ENCODE measurements at regions not wholly inside any gene's neighbourhood (a gene's known extent, or its start where the extent isn't known, plus 50 kb on each side); places are given as distances from the start of the nearest gene placed in this dataset.

GRCh38 chr2:13942111-13942510, 690.4 kb upstream of the LRATD1 start:
- no peak for DNase-seq (ENCODE audit: low read depth in 1 of 2, low spot score in 1 of 2)
- Histone ChIP-seq H3K27me3 (ENCODE audit: insufficient read depth, poor library complexity, severe bottlenecking) (no peaks in the 10 kb centered on the region), H3K27ac (replicated peaks) (no peak overlapping the region), H3K4me3 (replicated peaks; ENCODE audit: insufficient read depth, low read length) (no peak overlapping the region)
- TF ChIP-seq, protein P1, sequence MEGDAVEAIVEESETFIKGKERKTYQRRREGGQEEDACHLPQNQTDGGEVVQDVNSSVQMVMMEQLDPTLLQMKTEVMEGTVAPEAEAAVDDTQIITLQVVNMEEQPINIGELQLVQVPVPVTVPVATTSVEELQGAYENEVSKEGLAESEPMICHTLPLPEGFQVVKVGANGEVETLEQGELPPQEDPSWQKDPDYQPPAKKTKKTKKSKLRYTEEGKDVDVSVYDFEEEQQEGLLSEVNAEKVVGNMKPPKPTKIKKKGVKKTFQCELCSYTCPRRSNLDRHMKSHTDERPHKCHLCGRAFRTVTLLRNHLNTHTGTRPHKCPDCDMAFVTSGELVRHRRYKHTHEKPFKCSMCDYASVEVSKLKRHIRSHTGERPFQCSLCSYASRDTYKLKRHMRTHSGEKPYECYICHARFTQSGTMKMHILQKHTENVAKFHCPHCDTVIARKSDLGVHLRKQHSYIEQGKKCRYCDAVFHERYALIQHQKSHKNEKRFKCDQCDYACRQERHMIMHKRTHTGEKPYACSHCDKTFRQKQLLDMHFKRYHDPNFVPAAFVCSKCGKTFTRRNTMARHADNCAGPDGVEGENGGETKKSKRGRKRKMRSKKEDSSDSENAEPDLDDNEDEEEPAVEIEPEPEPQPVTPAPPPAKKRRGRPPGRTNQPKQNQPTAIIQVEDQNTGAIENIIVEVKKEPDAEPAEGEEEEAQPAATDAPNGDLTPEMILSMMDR (IDR thresholded peaks at IDR 0.05; ENCODE audit: insufficient read depth, low read length): no peak
- TF ChIP-seq SPI1 (IDR thresholded peaks at IDR 0.05; ENCODE audit: borderline replicate concordance, low read depth) (no peak), POLR2AphosphoS5 (IDR thresholded peaks at IDR 0.05; ENCODE audit: low read depth) (no peak), GABPA (IDR thresholded peaks at IDR 0.05; ENCODE audit: low read depth) (no peak), REST (IDR thresholded peaks at IDR 0.05; ENCODE audit: insufficient replicate concordance, low read depth) (no peak)

GRCh38 chr2:13950761-13951160, 681.8 kb upstream of the LRATD1 start:
- TF ChIP-seq GABPA (IDR thresholded peaks at IDR 0.05; ENCODE audit: low read depth) (no peak), REST (IDR thresholded peaks at IDR 0.05; ENCODE audit: insufficient replicate concordance, low read depth) (no peak)

GRCh38 chr2:13968811-13969210, 663.7 kb upstream of the LRATD1 start:
- no peak overlapping the region for H3K4me3 ChIP-seq (replicated peaks; ENCODE audit: insufficient read depth, low read length)
- TF ChIP-seq POLR2AphosphoS5 (IDR thresholded peaks at IDR 0.05; ENCODE audit: low read depth) (no peak), REST (IDR thresholded peaks at IDR 0.05; ENCODE audit: insufficient replicate concordance, low read depth) (no peak), SPI1 (IDR thresholded peaks at IDR 0.05; ENCODE audit: borderline replicate concordance, low read depth) (no peak), GABPA (IDR thresholded peaks at IDR 0.05; ENCODE audit: low read depth) (no peak)
- TF ChIP-seq, protein P1 (IDR thresholded peaks at IDR 0.05; ENCODE audit: insufficient read depth, low read length): no peak
- H3K27me3 ChIP-seq (ENCODE audit: insufficient read depth, poor library complexity, severe bottlenecking): no peaks in the 10 kb centered on the region
- H3K27ac ChIP-seq (replicated peaks): no peak overlapping the region
- DNase-seq (ENCODE audit: low read depth in 1 of 2, low spot score in 1 of 2): no peak

More at GRCh38 chr2:13950761-13951160, 681.8 kb upstream of the LRATD1 start:
- no peak overlapping the region for H3K27ac ChIP-seq (replicated peaks)
- H3K27me3 ChIP-seq (ENCODE audit: insufficient read depth, poor library complexity, severe bottlenecking): no peaks in the 10 kb centered on the region
- H3K4me3 ChIP-seq (replicated peaks; ENCODE audit: insufficient read depth, low read length): no peak overlapping the region
- no peak for DNase-seq (ENCODE audit: low read depth in 1 of 2, low spot score in 1 of 2)
